ENCODE measurements at regions not wholly inside any gene's neighbourhood (a gene's known extent, or its start where the extent isn't known, plus 50 kb on each side); places are given as distances from the start of the nearest gene placed in this dataset.

- TF ChIP-seq EP300 (IDR thresholded peaks at IDR 0.05; ENCODE audit: borderline replicate concordance in 1 of 2, low read depth in 1 of 2, low read length in 1 of 2), result no peak
- no peak for TF ChIP-seq POLR2AphosphoS5 (IDR thresholded peaks at IDR 0.05; ENCODE audit: low read depth, low read length)
Observed at GRCh38 chr2:192901446-192901845, 706.7 kb upstream of the TMEFF2 start.
